MCF 10A (cell line): ENCODE measurements at regions not wholly inside any gene's neighbourhood (a gene's known extent, or its start where the extent isn't known, plus 50 kb on each side); places are given as distances from the start of the nearest gene placed in this dataset.

Experiments
- BruUV-seq: library from RNA; stranded (reverse); fragments of 400-500 nt; replicated peaks from 2 replicates; lab custom pipeline; 2021; lab: Mats Ljungman, UMichigan
- CTCF ChIA-PET: fragments of 300-600 bp; sonication (Branson Sonifier 250); formaldehyde crosslinking; extraction: SDS; loops from one replicate; lab custom pipeline; 2021; ENCODE audit warnings: antibody characterized with exemption, inconsistent platforms; lab: Yijun Ruan, JAX
- POLR2A ChIA-PET: fragments of 300-600, 350-650 bp; sonication (Branson Sonifier 250); formaldehyde crosslinking; extraction: SDS; loops from one replicate; lab custom pipeline; 2020; ENCODE audit warnings: antibody characterized with exemption, inconsistent platforms; lab: Yijun Ruan, JAX
- DNase-seq: peaks from one replicate; pipeline ENCODE4 v3.0.0-alpha.2; 2018; ENCODE audit not compliant: unreplicated experiment
- H3K27ac Mint-ChIP-seq: one replicate; pipeline ENCODE4 v1.8.0; 2022; ENCODE audit warnings: mild to moderate bottlenecking, low read depth, mixed read lengths; ENCODE audit not compliant: unreplicated experiment
- H3K27me3 Mint-ChIP-seq: one replicate; pipeline ENCODE4 v1.8.0; 2022; ENCODE audit warnings: mixed read lengths; ENCODE audit not compliant: insufficient read depth, unreplicated experiment
- H3K36me3 Mint-ChIP-seq: one replicate; pipeline ENCODE4 v1.8.0; 2022; ENCODE audit warnings: mild to moderate bottlenecking, moderate library complexity, mixed read lengths; ENCODE audit not compliant: insufficient read depth, unreplicated experiment
- H3K4me1 Mint-ChIP-seq: one replicate; pipeline ENCODE4 v1.8.0; 2022; ENCODE audit warnings: mixed read lengths; ENCODE audit not compliant: insufficient read depth, unreplicated experiment
- H3K4me3 Mint-ChIP-seq: one replicate; pipeline ENCODE4 v1.8.0; 2022; ENCODE audit warnings: mild to moderate bottlenecking, moderate library complexity, mixed read lengths; ENCODE audit not compliant: unreplicated experiment
- H3K9me3 Mint-ChIP-seq: one replicate; pipeline ENCODE4 v1.8.0; 2022; ENCODE audit warnings: mixed read lengths; ENCODE audit not compliant: unreplicated experiment
- CTCF ChIP-seq: fragments of 200-600 bp; IDR thresholded peaks from one replicate; pipeline ENCODE4 v1.8.0; 2022; ENCODE audit warnings: antibody characterized with exemption, mild to moderate bottlenecking; ENCODE audit not compliant: unreplicated experiment
- intact Hi-C: fragments of 100-400 bp; cut with micrococcal nuclease; formaldehyde crosslinking; loops from 2 replicates; pipeline ENCODE4 v1.14.1; 2022

DNA sequence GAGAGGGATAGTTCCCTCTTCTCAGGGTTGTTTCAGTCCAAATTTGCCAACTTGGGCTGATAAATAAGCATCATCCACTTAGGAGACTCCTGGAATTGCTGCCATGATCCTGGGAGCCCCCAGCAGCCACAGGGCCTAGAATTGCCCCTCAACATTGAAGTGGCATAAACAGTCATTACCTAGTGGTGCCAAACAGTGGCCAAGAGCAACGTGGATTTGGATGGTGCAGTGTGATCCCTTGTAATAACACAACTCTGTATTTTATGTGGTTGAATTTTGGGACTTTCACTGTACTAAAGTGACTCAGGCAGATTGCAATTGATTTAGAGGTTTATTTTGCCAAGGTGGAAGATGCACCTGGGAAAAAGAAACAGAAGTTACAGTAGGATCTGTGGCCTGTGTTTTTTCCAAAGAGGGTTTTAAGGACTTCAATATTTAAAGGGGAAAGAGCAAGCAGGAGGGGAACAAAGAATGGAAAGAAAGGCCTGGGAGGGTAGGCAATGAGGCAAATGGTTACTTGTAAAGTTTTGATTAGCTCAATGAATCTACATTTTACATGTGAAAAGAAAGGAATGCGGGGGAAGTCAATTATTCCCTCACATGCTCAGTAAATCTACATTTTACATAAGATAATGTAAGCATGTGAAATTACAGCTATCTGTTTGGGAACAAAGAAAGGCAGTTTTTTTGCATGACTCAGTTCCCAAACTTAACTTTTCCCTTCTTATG lies 168.0 kb upstream of the NOX3 start:
- no TSS peak for BruUV-seq
- H3K27ac Mint-ChIP-seq: no peak overlapping the region
- intact Hi-C loops: no loop called here
- DNase-seq: no peak
- H3K4me1 Mint-ChIP-seq: no peaks in the 10 kb centered on the region
- no peaks in the 10 kb centered on the region for H3K27me3 Mint-ChIP-seq
- H3K36me3 Mint-ChIP-seq: no peaks in the 10 kb centered on the region
- TF ChIP-seq CTCF: no peak
- H3K9me3 Mint-ChIP-seq: peaks cover 7% of the 10 kb centered on the region
- ChIA-PET CTCF (no interaction called here), POLR2A (no interaction called here)
- no peak overlapping the region for H3K4me3 Mint-ChIP-seq

- no peak overlapping the region for H3K4me3 Mint-ChIP-seq
- no TSS peak for BruUV-seq
- no peaks in the 10 kb centered on the region for H3K4me1 Mint-ChIP-seq
- TF ChIP-seq CTCF: no peak
- POLR2A ChIA-PET: no interaction called here
- H3K9me3 Mint-ChIP-seq: peaks cover 8% of the 10 kb centered on the region
- intact Hi-C loops: no loop called here
- CTCF ChIA-PET: no interaction called here
- no peak for DNase-seq
- no peaks in the 10 kb centered on the region for H3K36me3 Mint-ChIP-seq
- H3K27ac Mint-ChIP-seq: no peak overlapping the region
- no peaks in the 10 kb centered on the region for H3K27me3 Mint-ChIP-seq
Observed at GRCh38 chr6:155614606-155615005, 159.0 kb upstream of the NOX3 start.

DNA sequence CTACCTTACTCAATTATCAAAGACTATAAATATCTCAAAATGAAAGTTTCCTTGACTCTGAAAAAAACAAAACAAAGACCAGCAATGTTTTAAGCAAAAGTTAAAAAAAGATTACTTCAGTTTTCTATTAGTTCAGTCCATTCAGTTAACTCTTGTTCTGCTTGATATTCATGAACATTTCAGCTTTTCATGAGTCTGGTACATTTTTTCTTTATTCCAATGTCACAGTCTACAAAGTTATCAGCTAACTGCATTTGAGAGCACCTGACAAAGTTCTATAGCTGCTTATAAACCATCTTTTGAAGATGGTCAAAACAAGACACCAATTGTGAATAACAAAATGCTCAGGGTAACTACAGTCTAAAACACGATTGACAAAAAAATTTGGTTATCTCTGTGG lies 156.1 kb upstream of the NOX3 start:
- Mint-ChIP-seq H3K4me1 (no peaks in the 10 kb centered on the region), H3K27ac (no peak overlapping the region), H3K27me3 (no peaks in the 10 kb centered on the region), H3K36me3 (no peaks in the 10 kb centered on the region), H3K9me3 (peaks cover 8% of the 10 kb centered on the region), H3K4me3 (no peak overlapping the region)
- intact Hi-C loops: no loop called here
- ChIA-PET CTCF (no interaction called here), POLR2A (no interaction called here)
- no TSS peak for BruUV-seq
- TF ChIP-seq CTCF: no peak
- no peak for DNase-seq

DNA sequence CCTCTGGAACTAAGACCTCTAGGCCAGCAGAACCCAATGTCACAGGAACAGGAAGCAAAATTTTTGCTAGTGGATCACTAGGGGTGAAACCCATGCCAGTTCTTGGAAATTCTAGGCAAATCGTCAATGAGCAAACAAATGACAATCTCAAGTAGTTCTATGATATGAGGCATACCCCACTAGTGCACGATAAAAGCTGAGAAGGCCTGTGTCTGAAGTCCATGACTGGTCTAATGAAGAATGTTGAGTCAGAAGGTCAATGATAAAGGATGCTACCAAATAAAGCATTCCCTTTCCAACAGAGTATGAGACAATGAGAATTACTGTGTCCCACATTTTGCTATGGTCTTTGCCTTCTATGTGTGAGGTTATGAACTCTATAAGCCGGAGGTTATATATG lies 149.4 kb upstream of the NOX3 start:
- DNase-seq: no peak
- intact Hi-C loops: no loop called here
- Mint-ChIP-seq H3K27ac (no peak overlapping the region), H3K4me3 (no peak overlapping the region), H3K9me3 (no peaks in the 10 kb centered on the region), H3K4me1 (no peaks in the 10 kb centered on the region), H3K36me3 (no peaks in the 10 kb centered on the region), H3K27me3 (no peaks in the 10 kb centered on the region)
- no TSS peak for BruUV-seq
- POLR2A ChIA-PET: no interaction called here
- no peak for TF ChIP-seq CTCF
- CTCF ChIA-PET: interaction anchor here (1.1 kb wide), 1 partner anchor 23 kb away, joined by 3 read pairs; no protein-coding TSS in a partner anchor
